ENCODE measurements at regions not wholly inside any gene's neighbourhood (a gene's known extent, or its start where the extent isn't known, plus 50 kb on each side); places are given as distances from the start of the nearest gene placed in this dataset.
"Not testable (repeated sequence)": the region's sequence is repeated elsewhere in the genome, so short reads cannot be mapped to it uniquely, and the experiment has no call there.

GRCh38 chrX:113058634-113059033 lies 218.0 kb upstream of the AMOT start:
- DNase-seq (ENCODE audit: low spot score): no peak

- DNase-seq (ENCODE audit: low spot score): no peak
Observed at GRCh38 chrX:113048896-113049295, 208.3 kb upstream of the AMOT start.

- no peak for DNase-seq (ENCODE audit: low spot score)
Observed at GRCh38 chrX:113048480-113048879, 207.8 kb upstream of the AMOT start.

- DNase-seq (ENCODE audit: low spot score): no peak
Observed at GRCh38 chrX:113033966-113034680, 193.5 kb upstream of the AMOT start.

GRCh38 chrX:113019958-113020357 lies 179.3 kb upstream of the AMOT start:
- DNase-seq (ENCODE audit: low spot score): no peak

- DNase-seq (ENCODE audit: low spot score): no peak
Observed at GRCh38 chrX:113009837-113010236, 169.2 kb upstream of the AMOT start.

- no peak for DNase-seq (ENCODE audit: low spot score)
Observed at GRCh38 chrX:113009029-113009428, 168.4 kb upstream of the AMOT start.

GRCh38 chrX:113001836-113002235 lies 161.2 kb upstream of the AMOT start:
- DNase-seq (ENCODE audit: low spot score): no peak

- DNase-seq (ENCODE audit: low spot score): no peak
Observed at GRCh38 chrX:112997991-112998390, 157.4 kb upstream of the AMOT start.

- DNase-seq (ENCODE audit: low spot score): no peak
Observed at GRCh38 chrX:112991801-112992200, 151.2 kb upstream of the AMOT start.

GRCh38 chrX:112979879-112980278 lies 139.2 kb upstream of the AMOT start:
- no peak for DNase-seq (ENCODE audit: low spot score)

GRCh38 chrX:112968351-112969133 lies 127.9 kb upstream of the AMOT start:
- no peak for DNase-seq (ENCODE audit: low spot score)

- DNase-seq (ENCODE audit: low spot score): no peak
Observed at GRCh38 chrX:112967903-112968302, 127.3 kb upstream of the AMOT start.

- DNase-seq (ENCODE audit: low spot score): no peak
Observed at GRCh38 chrX:112967341-112967740, 126.7 kb upstream of the AMOT start.

GRCh38 chrX:112961981-112962380 lies 121.3 kb upstream of the AMOT start:
- DNase-seq (ENCODE audit: low spot score): no peak

- no peak for DNase-seq (ENCODE audit: low spot score)
Observed at GRCh38 chrX:112947981-112948615, 107.5 kb upstream of the AMOT start.

- DNase-seq (ENCODE audit: low spot score): no peak
Observed at GRCh38 chrX:112946227-112946626, 105.6 kb upstream of the AMOT start.

GRCh38 chrX:112945826-112946225 lies 105.2 kb upstream of the AMOT start:
- no peak for DNase-seq (ENCODE audit: low spot score)

GRCh38 chrX:112941209-112941837 lies 100.7 kb upstream of the AMOT start:
- DNase-seq (ENCODE audit: low spot score): no peak

- DNase-seq (ENCODE audit: low spot score): no peak
Observed at GRCh38 chrX:112935029-112935428, 94.4 kb upstream of the AMOT start.

GRCh38 chrX:112931900-112932299 lies 91.3 kb upstream of the AMOT start:
- DNase-seq (ENCODE audit: low spot score): no peak

- DNase-seq (ENCODE audit: low spot score): no peak
Observed at GRCh38 chrX:112931478-112931877, 90.8 kb upstream of the AMOT start.

GRCh38 chrX:112923381-112923780 lies 82.8 kb upstream of the AMOT start:
- not testable (repeated sequence) for DNase-seq (ENCODE audit: low spot score)

Measured in hematopoietic multipotent progenitor cell treated with erythropoietin and hydrocortisone succinate and interleukin-3 and kit ligand, for 17 days (in vitro differentiated cells).